ENCODE measurements at regions not wholly inside any gene's neighbourhood (a gene's known extent, or its start where the extent isn't known, plus 50 kb on each side); places are given as distances from the start of the nearest gene placed in this dataset.
A peak's percentile ranks its signal among the peaks of the same experiment; 100 is the strongest.

- DNase-seq, result no peak
- intact Hi-C loops (cut with DNase I), result no loop called here
Measured at GRCh38 chr10:2876032-2876431, 191.3 kb upstream of the PFKP start.

GRCh38 chr10:2874963-2875362 lies 192.4 kb upstream of the PFKP start:
- intact Hi-C loops (cut with DNase I), result no loop called here
- DNase-seq, result peak in 1 of 10 donors; percentile 26

GRCh38 chr10:2873769-2874168 lies 193.6 kb upstream of the PFKP start:
- intact Hi-C loops (cut with DNase I), result no loop called here
- no peak for DNase-seq

- DNase-seq, result no peak
- intact Hi-C loops (cut with DNase I), result no loop called here
Measured at GRCh38 chr10:2871673-2872219, 195.6 kb upstream of the PFKP start.

GRCh38 chr10:2870654-2871053 lies 196.7 kb upstream of the PFKP start:
- intact Hi-C loops (cut with DNase I), result no loop called here
- DNase-seq, result no peak

- intact Hi-C loops (cut with DNase I), result no loop called here
- peak in 1 of 10 donors; percentile 30 for DNase-seq
Measured at GRCh38 chr10:2867788-2868299, 199.5 kb upstream of the PFKP start.

GRCh38 chr10:2866569-2866968 lies 200.8 kb upstream of the PFKP start:
- intact Hi-C loops (cut with DNase I), result no loop called here
- DNase-seq, result peak in 1 of 10 donors; percentile 53

- intact Hi-C loops (cut with DNase I), result no loop called here
- no peak for DNase-seq
Measured at GRCh38 chr10:2861632-2862210, 205.6 kb upstream of the PFKP start.

GRCh38 chr10:2858452-2858851 lies 208.9 kb upstream of the PFKP start:
- no peak for DNase-seq
- intact Hi-C loops (cut with DNase I), result no loop called here

- DNase-seq, result no peak
- intact Hi-C loops (cut with DNase I), result no loop called here
Measured at GRCh38 chr10:2856598-2856997, 210.8 kb upstream of the PFKP start.

- no peak for DNase-seq
- intact Hi-C loops (cut with DNase I), result no loop called here
Measured at GRCh38 chr10:2852574-2853323, 214.6 kb upstream of the PFKP start.

- intact Hi-C loops (cut with DNase I), result no loop called here
- no peak for DNase-seq
Measured at GRCh38 chr10:2851566-2851965, 215.8 kb upstream of the PFKP start.

GRCh38 chr10:2850202-2850601 lies 217.1 kb upstream of the PFKP start:
- intact Hi-C loops (cut with DNase I), result no loop called here
- no peak for DNase-seq

- DNase-seq, result peak in 1 of 10 donors; percentile 5
- intact Hi-C loops (cut with DNase I), result no loop called here
Measured at GRCh38 chr10:2844925-2845324, 222.4 kb upstream of the PFKP start.

- intact Hi-C loops (cut with DNase I), result loop anchor here (5.0 kb wide), 1 partner anchor 203 kb away; no protein-coding TSS in a partner anchor
- peak in 3 of 10 donors; percentile 20 to 44 (median 35) for DNase-seq
Measured at GRCh38 chr10:2839081-2839725, 228.1 kb upstream of the PFKP start.

- DNase-seq, result no peak
- intact Hi-C loops (cut with DNase I), result loop anchor here (5.0 kb wide), 1 partner anchor 205 kb away; no protein-coding TSS in a partner anchor
Measured at GRCh38 chr10:2837674-2838073, 229.7 kb upstream of the PFKP start.

GRCh38 chr10:2836921-2837662 lies 230.3 kb upstream of the PFKP start:
- intact Hi-C loops (cut with DNase I), result loop anchor here (5.0 kb wide), 1 partner anchor 205 kb away; no protein-coding TSS in a partner anchor
- DNase-seq, result peak in 1 of 10 donors; percentile 63

- intact Hi-C loops (cut with DNase I), result no loop called here
Measured at GRCh38 chr10:2834214-2834613, 233.1 kb upstream of the PFKP start.

GRCh38 chr10:2831509-2831908 lies 235.8 kb upstream of the PFKP start:
- intact Hi-C loops (cut with DNase I), result no loop called here
- DNase-seq, result peak in 1 of 10 donors; percentile 55

More at GRCh38 chr10:2834214-2834613, 233.1 kb upstream of the PFKP start:
- no peak for DNase-seq

- intact Hi-C loops (cut with DNase I), result no loop called here
- DNase-seq, result peak in 1 of 10 donors; percentile 23
Measured at GRCh38 chr10:2828741-2829140, 238.6 kb upstream of the PFKP start.
